SKM-1 (cell line): ENCODE measurements at regions not wholly inside any gene's neighbourhood (a gene's known extent, or its start where the extent isn't known, plus 50 kb on each side); places are given as distances from the start of the nearest gene placed in this dataset.
"Not testable (repeated sequence)": the region's sequence is repeated elsewhere in the genome, so short reads cannot be mapped to it uniquely, and the experiment has no call there.

Experiments used
- DNase-seq: peaks from one replicate; lab custom pipeline; 2025; ENCODE audit not compliant: unreplicated experiment; lab: John Stamatoyannopoulos, UW

DNA sequence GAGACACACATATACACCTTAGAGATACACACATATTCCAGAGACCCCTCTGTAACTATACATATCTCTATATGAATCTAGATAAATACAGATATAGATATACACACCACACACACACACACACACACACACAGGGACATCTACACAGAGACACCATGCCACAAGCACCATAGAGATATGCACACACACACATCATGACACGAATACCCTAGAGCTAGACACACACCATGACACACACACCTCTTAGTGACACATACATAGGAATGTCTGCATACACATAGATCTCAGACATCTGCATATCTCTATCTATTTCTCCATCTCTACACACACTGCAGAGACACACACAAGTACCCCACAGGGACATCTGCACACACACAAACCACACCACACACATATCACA lies 270.0 kb downstream of the CYRIA start:
- DNase-seq = no peak

DNA sequence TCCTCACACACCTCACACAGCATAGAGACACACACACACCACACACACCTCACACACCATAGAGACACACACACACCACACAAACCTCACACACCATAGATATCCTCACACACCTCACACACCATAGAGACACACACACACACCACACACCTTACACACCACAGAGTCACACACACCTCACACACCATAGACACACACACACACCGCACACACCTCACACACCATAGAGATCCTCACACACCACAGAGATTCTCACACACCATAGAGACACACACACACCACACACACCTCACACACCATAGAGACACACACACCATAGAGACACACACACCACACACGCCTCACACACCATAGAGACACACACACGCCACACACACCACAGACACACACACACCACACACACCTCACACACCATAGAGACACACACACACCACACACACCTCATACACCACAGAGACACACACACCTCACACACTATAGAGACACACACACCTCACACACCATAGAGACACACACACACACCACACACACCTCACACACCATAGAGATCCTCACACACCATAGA lies 270.6 kb downstream of the CYRIA start:
- no peak for DNase-seq

DNA sequence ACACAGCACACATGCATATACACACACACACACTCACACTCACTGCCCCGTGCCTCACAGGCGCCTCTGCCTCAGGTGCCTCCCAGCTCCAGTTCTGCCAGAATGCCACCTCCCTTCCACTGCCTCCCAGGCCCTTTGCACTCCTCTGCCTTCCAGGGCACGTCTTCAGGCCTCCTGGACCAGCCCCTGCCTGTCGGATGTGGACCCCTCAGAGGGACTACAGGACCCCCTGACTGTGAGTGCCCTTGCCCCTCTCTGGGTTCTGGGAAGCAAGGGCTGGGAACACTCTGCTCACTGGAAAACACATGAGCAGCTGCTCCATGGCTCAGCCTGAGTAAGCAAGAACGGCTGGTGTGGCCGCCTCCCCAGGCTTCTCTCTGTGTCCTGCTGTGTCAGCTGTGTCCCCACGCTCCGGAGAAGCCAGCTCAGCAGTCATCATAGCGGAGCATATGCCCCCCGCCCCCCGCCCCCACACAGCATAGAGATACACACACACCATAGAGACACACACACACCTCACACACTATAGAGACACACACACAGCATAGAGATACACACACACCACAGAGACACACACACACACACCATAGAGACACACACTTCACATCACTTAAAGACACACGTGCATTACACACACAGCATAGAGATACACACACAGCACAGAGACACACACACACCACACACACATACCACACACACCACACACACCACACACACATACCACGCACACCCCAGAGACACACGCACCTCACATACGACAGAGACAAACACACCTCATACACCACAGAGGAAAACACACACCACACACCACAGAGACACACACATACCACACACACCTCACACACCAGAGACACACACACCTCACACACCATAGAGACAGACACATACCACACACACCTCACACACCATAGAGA lies 271.3 kb downstream of the CYRIA start:
- DNase-seq = no peak

DNA sequence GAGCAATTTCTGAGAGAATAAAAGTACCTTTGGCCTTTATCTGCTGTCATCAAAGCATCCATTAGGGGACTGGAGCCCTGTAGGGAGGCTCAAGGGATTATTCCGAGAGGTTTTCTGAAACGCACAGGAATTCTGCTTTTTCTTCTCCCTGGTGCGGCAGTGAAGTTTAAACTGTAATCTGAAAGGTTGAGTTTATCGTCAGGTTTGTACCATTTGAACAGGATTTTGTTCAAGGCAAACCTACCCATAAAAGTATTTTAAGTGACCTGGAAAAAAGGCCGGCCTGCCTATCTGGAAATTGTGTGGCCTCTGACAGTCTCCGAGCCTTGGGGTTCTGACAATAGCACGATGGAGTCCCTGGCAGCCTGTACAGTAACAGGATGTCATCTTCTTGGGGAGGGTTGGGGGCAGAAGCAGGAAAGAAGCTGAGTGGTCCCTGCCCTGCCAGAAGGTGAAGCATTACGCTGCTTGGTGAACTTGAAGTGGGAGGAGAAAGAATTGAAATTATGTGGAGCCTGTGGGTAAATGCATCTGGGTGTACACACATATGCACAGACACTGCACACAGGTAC lies 272.0 kb downstream of the CYRIA start:
- no peak for DNase-seq

DNA sequence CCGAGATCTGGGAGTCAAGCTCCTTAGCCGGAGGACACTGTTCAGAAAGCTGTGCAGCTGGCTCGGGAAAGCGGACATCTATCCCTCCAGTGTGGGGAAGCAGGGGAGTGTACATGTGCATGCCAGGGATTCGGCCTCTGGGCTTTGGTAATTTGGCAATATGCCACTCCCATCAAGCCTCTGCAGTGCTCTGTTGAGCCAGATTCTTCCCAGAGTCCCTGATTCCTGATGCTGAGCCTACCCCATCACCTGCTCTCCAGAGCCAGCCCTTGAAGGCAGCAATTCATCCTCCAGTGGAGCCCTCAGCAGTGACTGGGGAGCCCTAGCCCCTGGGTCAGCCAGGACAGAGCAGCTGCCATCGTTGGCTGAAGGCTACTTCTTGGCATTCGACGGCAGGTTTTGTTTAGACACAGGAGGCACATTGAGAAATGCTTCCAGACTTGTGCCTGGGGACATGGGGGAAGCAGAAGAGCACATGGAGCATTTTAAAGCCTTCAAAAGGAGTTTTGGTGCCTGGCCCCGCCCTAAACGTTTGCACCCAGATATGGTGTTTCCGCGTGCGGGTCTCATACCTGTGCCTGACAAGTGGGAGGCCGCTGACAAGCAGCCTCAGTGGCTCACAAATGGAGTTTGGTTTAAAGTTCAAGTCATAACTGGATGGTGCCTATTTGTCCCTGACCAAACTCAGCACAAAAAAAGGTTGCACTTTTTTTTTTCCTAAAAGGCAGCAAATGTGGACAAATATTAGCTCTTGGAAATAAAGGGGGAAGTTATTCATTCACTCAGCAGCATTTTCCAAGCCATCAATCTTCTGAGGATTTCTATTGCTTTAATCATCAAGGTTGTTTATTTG lies 272.8 kb downstream of the CYRIA start:
- no peak for DNase-seq

DNA sequence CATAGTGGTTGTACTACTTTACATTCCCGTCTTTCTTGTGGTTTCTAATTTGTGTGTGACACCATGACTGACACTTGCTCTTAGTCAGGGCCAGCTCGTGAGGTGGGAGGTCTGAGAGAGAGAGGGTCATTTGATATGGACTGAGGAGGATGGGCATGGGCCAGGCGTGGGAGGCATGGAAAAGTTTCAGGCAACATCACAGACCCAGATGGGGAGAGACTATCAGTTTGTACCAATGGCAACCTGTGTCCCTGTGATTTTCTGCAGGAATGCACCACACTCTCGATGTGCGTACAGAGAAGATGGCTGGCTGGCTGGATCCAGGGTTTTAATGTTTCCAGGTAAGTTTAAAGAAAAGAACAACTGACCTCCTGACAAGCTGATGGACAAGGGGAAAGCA lies 273.6 kb downstream of the CYRIA start:
- no peak for DNase-seq

DNA sequence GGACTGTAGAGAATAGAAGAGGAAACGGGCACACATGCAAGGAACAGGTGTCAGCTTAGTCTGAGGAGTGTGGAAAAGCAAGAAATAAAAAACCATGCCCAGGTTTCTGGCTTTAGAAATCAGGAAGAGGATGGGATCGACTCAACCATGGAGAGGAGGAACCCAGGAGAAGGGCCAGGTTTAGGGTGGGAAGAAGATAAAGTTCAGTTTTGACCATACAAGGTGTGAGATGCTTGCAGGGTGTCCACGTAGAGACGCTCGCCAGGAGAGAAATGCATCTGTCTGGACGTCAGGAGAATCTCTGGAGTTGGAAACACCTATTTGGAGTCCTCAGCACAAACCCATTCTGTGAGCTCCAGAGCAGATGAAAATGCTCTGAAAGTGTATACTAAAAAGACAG lies 275.1 kb downstream of the CYRIA start:
- DNase-seq = no peak

DNA sequence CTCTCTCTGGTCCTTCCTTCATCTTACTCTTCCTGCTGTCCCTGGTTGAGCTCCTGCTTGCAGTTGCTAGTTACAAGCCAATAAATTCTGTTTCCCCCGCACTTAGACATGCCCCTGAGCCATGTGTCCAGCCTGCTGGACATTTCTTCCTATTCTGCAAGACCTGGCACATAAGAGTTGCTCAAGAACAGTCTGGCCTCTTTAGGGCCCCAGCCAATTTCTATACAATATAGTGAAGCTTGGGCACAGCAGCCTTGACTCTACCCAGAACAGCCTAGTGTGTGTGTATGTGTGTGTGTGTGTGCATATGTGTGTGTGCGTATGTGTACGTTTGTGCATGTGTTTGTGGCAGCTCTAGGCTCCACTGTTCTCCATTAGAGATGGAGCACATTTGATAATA lies 276.0 kb downstream of the CYRIA start:
- no peak for DNase-seq

DNA sequence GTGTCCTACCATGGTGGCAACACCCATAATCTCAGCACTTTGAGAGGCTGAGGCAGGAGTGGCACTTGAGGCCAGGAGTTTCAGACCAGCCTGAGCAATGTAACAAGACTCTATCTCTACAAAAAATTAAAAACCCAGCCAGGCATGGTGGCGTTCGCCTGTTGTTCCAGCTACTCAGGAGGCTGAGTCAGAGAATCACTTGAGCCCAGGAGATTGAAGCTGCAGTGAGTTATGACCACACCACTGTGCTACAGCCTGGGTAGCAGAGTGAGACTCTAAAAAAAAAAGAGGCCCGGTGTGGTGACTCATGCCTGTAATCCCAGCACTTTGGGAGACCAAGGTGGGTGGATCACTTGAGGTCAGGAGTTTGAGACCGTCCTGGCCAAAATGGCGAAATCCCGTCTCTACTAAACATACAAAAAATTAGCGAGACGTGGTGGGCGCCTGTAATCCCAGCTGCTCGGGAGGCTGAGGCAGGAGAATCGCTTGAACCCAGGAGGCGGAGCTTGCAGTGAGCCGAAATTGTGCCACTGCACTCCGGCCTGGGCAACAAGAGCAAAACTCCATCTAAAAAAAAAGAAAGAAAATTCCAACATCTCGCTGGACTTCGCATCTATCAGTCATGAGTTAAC lies 277.3 kb downstream of the CYRIA start:
- DNase-seq = not testable (repeated sequence)

DNA sequence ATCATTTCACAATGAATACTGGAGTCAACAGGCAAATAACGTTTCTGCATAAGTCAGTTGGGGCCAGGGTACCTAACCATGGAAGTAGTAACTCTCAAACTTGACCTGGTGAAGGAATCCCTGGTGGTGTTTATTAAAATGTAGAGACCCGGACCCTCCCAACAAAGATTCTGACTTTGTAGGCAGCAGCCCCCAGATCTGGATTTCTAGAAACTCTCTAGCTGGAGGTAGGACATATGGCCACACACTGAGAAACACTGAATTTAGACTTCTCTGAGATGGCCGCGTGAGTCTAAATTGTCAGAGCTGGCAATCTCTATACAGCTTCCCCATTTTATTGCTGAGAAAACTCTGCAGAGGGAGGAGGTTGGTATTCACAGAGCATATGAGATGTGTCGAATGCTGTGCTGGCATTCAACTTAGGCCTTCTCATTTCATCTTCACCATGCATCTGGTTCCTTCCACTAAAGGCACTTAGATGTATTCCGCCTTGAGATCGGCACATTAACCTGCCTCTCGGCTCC lies 278.1 kb downstream of the CYRIA start:
- no peak for DNase-seq

DNA sequence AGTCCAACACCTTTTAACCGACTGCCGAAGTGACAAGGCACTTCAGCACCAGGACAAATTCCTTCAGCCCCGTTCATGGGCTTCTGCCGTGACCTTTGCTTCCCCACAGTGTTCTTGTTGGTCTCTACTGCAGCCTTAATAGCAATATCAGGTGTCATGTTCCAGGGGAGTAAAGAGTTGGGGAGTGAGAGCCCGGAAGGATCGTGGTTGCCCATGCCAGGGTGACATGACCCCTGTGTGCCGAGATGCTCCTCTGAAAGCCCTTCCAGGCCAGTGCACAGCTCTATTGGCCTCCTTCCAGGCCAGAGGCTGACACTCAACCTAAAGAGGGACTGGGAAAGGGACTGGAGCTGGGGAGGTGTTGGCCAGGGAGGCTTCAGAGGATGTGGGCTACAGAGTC lies 279.2 kb downstream of the CYRIA start:
- no peak for DNase-seq

DNA sequence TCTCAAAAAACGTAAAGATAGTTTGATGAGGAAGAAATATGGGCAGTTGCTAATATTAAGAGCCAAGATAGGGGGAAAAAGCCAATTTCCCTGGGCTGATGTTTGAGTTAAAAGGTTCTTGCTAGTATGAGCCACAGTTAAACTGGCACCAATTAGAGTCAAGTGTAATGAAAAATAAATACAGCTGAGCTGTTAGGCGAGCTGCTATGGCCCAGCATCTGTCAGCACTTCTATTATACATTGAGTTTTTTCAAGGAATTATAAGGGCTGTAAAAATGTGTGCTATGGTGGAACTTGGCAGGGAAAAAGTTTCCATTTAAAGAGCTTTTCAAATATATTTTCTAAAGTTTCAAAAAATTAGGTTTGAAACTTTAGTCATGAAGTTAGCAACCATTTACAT lies 279.6 kb downstream of the CYRIA start:
- DNase-seq = no peak

DNA sequence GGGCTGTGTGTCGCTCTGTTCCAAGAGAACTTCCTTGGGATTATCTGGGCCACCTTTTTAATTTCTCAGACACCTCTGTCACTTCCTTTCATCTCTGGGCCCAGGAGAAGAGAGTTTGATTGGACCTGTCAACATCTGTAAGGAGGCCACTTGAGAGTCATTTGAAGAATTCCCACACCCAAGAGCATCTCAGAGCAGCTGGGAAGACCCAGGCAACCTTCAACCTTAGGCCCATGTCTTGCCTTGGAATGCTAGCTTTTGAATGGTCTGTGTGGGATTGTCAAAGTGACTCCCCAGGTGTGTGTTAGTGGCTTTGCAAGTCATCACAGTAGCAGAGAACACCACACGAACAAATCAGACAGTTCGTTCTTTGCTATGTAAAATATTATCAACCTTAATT lies 280.3 kb downstream of the CYRIA start:
- DNase-seq = no peak

DNA sequence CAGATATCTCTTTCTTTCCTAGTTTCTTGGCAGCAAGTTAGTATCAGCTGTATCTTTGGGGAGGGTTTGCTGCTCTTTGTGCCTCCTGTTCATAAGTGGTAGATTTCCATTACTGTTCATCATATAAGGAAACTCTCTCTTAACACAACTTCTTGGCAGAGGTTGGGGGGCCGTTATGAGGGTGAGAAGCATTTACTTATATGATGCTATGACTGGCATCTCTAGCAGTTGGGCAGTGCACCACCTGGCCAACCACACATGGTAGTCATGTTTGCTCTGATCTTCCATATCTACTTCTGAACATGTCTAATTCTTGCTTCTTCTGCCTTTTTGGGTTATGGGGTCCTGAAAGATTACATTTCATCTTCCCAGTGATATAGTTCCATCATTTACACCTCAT lies 282.2 kb downstream of the CYRIA start:
- no peak for DNase-seq

DNA sequence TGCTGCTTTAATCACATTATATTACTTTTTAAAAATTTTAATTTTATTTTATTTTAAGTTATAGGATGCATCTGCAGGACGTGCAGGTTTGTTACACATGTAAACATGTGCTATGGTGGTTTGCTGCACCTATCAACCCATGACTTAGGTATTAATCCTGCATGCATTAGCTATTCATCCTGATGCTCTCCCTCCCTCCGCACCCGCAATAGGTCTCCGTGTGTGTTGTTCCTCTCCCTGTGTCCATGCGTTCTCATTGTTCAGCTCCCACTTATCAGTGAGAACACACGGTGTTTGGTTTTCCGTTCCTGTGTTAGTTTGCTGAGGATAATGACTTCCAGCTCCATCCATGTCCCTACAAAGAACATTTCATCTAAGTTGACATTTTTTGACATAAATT lies 283.2 kb downstream of the CYRIA start:
- no peak for DNase-seq

DNA sequence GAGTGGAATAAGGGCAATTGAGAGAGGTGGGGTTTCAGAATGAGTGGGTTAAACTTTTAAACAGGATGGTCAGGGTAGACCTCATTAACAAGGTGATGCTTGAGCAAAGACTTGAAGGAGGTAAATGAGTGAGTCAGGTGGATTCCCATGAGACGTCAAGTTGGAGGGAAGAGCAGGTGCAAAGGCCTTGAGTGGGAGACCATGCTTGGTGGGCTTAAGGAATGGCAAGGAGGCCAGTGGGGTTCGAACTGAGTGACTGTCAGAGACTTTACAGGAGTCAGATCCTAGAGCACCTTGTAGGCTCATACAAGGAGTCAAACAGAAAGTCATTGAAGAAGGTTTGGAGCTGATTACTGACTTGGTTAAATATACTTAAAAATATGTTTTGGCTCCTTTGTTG lies 284.1 kb downstream of the CYRIA start:
- no peak for DNase-seq

DNA sequence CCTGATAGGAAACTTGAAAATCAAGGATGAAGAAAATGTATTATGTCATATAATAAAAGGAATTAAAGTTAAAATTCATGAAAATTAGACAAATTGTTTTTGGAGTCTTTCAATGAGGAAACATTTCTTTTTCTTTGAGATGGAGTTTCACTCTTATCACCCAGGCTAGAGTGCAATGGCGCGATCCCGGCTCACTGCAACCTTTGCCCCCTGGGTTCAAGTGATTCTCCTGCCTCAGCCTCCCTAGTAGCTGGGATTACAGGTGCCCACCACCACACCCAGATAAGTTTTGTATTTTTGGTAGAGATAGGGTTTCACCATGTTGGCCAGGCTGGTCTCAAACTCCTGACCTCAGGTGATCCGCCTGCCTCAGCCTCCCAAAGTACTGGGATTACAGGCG lies 285.7 kb downstream of the CYRIA start:
- not testable (repeated sequence) for DNase-seq

DNA sequence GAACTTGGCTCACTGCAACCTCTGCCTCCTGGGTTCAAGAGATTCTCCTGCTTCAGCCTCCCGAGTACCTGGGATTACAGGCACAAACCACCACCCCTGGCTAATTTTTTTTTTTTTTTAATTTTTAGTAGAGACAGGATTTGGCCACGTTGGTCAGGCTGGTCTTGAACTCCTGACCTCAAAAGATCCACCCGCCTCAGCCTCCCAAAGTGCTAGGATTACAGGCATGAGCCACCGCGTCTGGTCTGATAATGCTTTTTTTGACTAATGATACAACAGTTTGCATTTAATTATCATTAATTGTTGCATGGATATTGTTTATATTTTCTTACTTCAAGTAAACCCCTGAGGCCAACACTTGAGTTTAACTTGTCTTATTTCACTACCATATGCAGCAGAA lies 286.6 kb downstream of the CYRIA start:
- DNase-seq = not testable (repeated sequence)

DNA sequence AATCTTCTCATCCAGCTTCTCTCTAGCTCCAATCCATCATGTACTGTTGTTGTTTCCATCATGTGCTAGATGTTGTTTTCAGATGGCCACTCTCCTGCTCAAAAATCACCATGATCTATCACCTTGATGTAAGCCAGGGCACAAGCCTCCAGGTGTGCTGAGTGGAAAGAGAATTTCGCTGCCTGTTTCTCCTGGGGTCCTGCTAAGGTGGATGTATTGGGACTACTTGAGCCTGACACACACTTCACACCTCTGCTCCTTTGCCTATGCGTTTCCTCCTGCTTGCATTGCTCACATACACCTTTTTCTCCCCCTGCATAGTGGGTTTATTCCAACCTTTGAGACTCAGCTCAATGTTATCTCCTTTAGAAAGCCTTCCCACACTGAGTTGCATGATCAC lies 287.6 kb downstream of the CYRIA start:
- no peak for DNase-seq

DNA sequence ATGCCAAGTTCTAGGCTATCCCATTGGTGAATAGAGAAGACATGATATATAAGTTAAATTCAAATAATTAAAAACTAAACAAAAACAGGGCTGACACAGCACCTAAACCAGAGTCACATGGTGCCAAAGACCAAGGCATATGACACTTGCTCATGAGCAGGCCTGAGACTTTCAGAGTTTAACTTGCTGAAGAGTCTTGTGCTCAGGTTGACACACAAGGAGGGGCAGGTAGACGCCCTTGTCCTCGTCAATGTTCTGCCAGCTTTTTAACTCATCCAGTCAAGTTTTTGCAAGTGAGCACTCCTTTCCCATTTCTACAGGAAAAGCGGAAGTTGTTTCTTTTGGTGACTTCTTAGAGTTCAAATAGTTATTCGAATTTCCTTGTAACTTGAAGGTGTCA lies 289.7 kb downstream of the CYRIA start:
- no peak for DNase-seq

DNA sequence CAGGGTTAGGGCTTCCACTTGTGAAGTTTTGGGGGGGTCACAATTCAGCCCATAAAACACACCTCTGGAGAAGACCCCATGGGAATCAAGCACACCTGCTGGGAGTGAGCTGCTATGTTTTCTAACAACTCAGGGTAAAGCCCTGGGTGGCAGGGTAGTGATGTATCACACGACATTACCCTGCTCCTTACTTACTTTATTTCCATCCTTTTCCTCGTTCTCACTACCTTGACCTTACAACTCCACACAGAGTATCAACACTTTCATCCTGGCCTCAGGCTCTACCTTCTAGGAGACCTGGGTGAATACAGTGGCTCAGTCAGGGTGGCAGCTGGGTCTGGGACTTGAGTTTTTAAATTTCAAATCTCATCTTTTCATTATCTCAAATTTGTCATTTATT lies 290.3 kb downstream of the CYRIA start:
- DNase-seq = no peak
